ENCODE measurements at regions not wholly inside any gene's neighbourhood (a gene's known extent, or its start where the extent isn't known, plus 50 kb on each side); places are given as distances from the start of the nearest gene placed in this dataset.

GRCh38 chr18:76771192-76771799 lies 51.1 kb upstream of the ZNF236 start:
- H3K27ac ChIP-seq (ENCODE audit: low read length) = no peak overlapping the region
- H3K27me3 ChIP-seq (ENCODE audit: control insufficient read depth in 1 of 2, insufficient read depth in 2 of 2, low read length in 2 of 2) = peaks cover 0 to 1% of the 10 kb centered on the region in 2 donors
- H3K9me3 ChIP-seq (ENCODE audit: control insufficient read depth in 2 of 2, low read length in 2 of 2) = no peaks in the 10 kb centered on the region
- no peak overlapping the region for H3K4me3 ChIP-seq (ENCODE audit: low read length in 2 of 2)
- H3K9ac ChIP-seq (ENCODE audit: low read length in 2 of 2) = no peak overlapping the region
- no peaks in the 10 kb centered on the region for H3K4me1 ChIP-seq (ENCODE audit: control insufficient read depth, insufficient read depth, low read length)
- no peaks in the 10 kb centered on the region for H3K36me3 ChIP-seq (ENCODE audit: control insufficient read depth in 2 of 2, insufficient read depth in 2 of 2, low read length in 2 of 2)

- H3K4me3 ChIP-seq (ENCODE audit: low read length in 2 of 2) = no peak overlapping the region
- H3K27me3 ChIP-seq (ENCODE audit: control insufficient read depth in 1 of 2, insufficient read depth in 2 of 2, low read length in 2 of 2) = peaks cover 0 to 4% of the 10 kb centered on the region in 2 donors
- no peak overlapping the region for H3K9ac ChIP-seq (ENCODE audit: low read length in 2 of 2)
- no peaks in the 10 kb centered on the region for H3K36me3 ChIP-seq (ENCODE audit: control insufficient read depth in 2 of 2, insufficient read depth in 2 of 2, low read length in 2 of 2)
- H3K4me1 ChIP-seq (ENCODE audit: control insufficient read depth, insufficient read depth, low read length) = no peaks in the 10 kb centered on the region
- H3K9me3 ChIP-seq (ENCODE audit: control insufficient read depth in 2 of 2, low read length in 2 of 2) = no peaks in the 10 kb centered on the region
- H3K27ac ChIP-seq (ENCODE audit: low read length) = no peak overlapping the region
Measured at GRCh38 chr18:76767954-76768353, 54.4 kb upstream of the ZNF236 start.

DNA sequence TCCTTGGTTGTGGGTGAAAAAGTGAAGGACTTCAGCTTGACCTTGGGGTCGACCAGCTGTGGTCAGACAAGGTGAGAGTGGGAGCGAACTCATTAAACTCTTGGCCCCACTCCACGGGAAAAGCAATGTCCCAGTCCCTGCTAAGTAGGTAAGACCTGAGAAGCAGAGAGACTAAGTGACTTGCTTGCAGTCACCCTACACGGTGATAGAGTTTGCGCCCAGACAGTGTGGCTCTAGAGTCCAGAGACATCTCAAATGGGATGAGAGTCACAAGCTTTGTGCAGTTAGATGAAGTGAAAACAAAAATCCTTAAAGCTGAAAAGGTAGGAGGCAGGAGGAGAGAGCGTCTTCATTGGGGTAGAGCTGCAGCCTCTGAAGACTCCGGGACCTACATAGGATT lies 55.9 kb upstream of the ZNF236 start:
- H3K36me3 ChIP-seq (ENCODE audit: control insufficient read depth in 2 of 2, insufficient read depth in 2 of 2, low read length in 2 of 2) = no peaks in the 10 kb centered on the region
- no peaks in the 10 kb centered on the region for H3K9me3 ChIP-seq (ENCODE audit: control insufficient read depth in 2 of 2, low read length in 2 of 2)
- no peak overlapping the region for H3K4me3 ChIP-seq (ENCODE audit: low read length in 2 of 2)
- H3K27me3 ChIP-seq (ENCODE audit: control insufficient read depth in 1 of 2, insufficient read depth in 2 of 2, low read length in 2 of 2) = peaks cover 0 to 4% of the 10 kb centered on the region in 2 donors
- H3K27ac ChIP-seq (ENCODE audit: low read length) = no peak overlapping the region
- no peak overlapping the region for H3K9ac ChIP-seq (ENCODE audit: low read length in 2 of 2)
- H3K4me1 ChIP-seq (ENCODE audit: control insufficient read depth, insufficient read depth, low read length) = no peaks in the 10 kb centered on the region

DNA sequence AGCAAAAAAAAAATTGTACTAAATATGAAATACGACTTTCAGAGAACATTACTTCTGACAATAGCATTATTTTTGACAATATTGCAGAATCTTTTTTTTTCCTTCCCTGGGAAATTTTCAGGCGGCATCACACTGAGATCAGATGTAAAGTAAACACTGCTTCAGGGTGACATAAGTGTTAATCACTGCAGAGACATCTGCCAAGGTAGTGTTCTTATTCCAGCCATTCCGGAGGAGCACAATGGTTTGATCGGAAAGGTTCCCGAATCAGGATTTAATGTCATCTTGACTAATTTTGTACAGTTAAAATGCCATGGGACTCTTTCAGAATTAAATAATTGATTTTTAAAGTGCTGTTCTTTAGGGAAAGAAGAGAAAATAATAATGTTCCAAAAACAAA lies 56.7 kb upstream of the ZNF236 start:
- Histone ChIP-seq H3K27ac (ENCODE audit: low read length) (no peak overlapping the region), H3K9ac (ENCODE audit: low read length in 2 of 2) (no peak overlapping the region), H3K4me1 (ENCODE audit: control insufficient read depth, insufficient read depth, low read length) (no peaks in the 10 kb centered on the region), H3K9me3 (ENCODE audit: control insufficient read depth in 2 of 2, low read length in 2 of 2) (no peaks in the 10 kb centered on the region), H3K27me3 (ENCODE audit: control insufficient read depth in 1 of 2, insufficient read depth in 2 of 2, low read length in 2 of 2) (peaks cover 0 to 4% of the 10 kb centered on the region in 2 donors), H3K4me3 (ENCODE audit: low read length in 2 of 2) (no peak overlapping the region), H3K36me3 (ENCODE audit: control insufficient read depth in 2 of 2, insufficient read depth in 2 of 2, low read length in 2 of 2) (no peaks in the 10 kb centered on the region)

GRCh38 chr18:76764291-76764901 lies 58.0 kb upstream of the ZNF236 start:
- Histone ChIP-seq H3K27me3 (ENCODE audit: control insufficient read depth in 1 of 2, insufficient read depth in 2 of 2, low read length in 2 of 2) (peaks cover 0 to 4% of the 10 kb centered on the region in 2 donors), H3K9ac (ENCODE audit: low read length in 2 of 2) (no peak overlapping the region), H3K36me3 (ENCODE audit: control insufficient read depth in 2 of 2, insufficient read depth in 2 of 2, low read length in 2 of 2) (no peaks in the 10 kb centered on the region), H3K27ac (ENCODE audit: low read length) (no peak overlapping the region), H3K4me3 (ENCODE audit: low read length in 2 of 2) (no peak overlapping the region), H3K9me3 (ENCODE audit: control insufficient read depth in 2 of 2, low read length in 2 of 2) (no peaks in the 10 kb centered on the region), H3K4me1 (ENCODE audit: control insufficient read depth, insufficient read depth, low read length) (no peaks in the 10 kb centered on the region)

DNA sequence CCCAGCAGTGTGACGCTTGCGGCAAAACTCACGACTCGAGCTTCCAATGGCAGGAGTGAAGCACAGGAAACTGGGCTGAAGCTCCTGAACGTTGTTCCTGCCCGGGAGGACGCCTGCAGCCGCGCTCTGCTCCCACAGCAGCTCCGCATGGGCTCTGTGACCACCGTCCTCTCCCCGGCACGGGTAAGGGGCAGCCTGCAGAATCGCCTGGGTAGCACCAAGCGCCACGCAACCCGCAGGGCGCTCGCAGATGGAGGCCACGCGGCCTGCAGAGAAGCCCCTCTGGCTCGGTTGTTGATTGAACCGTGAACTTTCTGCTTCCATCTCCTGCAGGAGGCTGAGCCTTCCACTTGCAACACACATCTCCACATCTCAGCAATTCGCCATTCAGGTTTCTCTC lies 63.3 kb upstream of the ZNF236 start:
- peak overlapping the region; percentile 95 for H3K27ac ChIP-seq (ENCODE audit: low read length)
- peaks cover 28% of the 10 kb centered on the region for H3K4me1 ChIP-seq (ENCODE audit: control insufficient read depth, insufficient read depth, low read length)
- no peak overlapping the region for H3K9ac ChIP-seq (ENCODE audit: low read length in 2 of 2)
- no peak overlapping the region for H3K4me3 ChIP-seq (ENCODE audit: low read length in 2 of 2)
- no peaks in the 10 kb centered on the region for H3K9me3 ChIP-seq (ENCODE audit: control insufficient read depth in 2 of 2, low read length in 2 of 2)
- H3K36me3 ChIP-seq (ENCODE audit: control insufficient read depth in 2 of 2, insufficient read depth in 2 of 2, low read length in 2 of 2) = no peaks in the 10 kb centered on the region
- H3K27me3 ChIP-seq (ENCODE audit: control insufficient read depth in 1 of 2, insufficient read depth in 2 of 2, low read length in 2 of 2) = no peaks in the 10 kb centered on the region

GRCh38 chr18:76757925-76758324 lies 64.4 kb upstream of the ZNF236 start:
- Histone ChIP-seq H3K27ac (ENCODE audit: low read length) (peak overlapping the region; percentile 95), H3K9me3 (ENCODE audit: control insufficient read depth in 2 of 2, low read length in 2 of 2) (no peaks in the 10 kb centered on the region), H3K36me3 (ENCODE audit: control insufficient read depth in 2 of 2, insufficient read depth in 2 of 2, low read length in 2 of 2) (no peaks in the 10 kb centered on the region), H3K4me1 (ENCODE audit: control insufficient read depth, insufficient read depth, low read length) (peaks cover 28% of the 10 kb centered on the region), H3K27me3 (ENCODE audit: control insufficient read depth in 1 of 2, insufficient read depth in 2 of 2, low read length in 2 of 2) (no peaks in the 10 kb centered on the region), H3K9ac (ENCODE audit: low read length in 2 of 2) (peak overlapping the region; percentile 42 to 50), H3K4me3 (ENCODE audit: low read length in 2 of 2) (peak overlapping the region in 1 of 2 donors; percentile 49)

DNA sequence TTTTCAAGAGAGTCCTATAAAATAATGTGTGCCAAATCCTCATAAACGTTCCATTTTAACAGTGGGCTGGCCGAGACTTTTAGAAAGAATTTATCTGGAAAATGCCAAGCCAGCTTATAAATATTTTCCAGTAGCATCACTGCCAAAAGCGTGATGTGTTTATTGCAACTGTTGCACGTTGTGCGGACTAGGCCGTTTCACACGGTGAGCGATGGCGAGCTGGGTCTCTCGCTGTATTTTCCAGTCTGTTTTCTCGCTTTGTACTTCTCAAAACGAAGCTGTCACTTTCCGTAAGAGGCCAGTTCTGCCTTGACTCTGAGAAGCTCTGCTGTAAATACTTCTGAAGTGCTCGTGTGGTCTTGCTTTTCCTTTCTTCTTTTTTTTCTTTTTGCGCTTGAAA lies 65.0 kb upstream of the ZNF236 start:
- peak overlapping the region; percentile 42 to 50 for H3K9ac ChIP-seq (ENCODE audit: low read length in 2 of 2)
- peaks cover 28% of the 10 kb centered on the region for H3K4me1 ChIP-seq (ENCODE audit: control insufficient read depth, insufficient read depth, low read length)
- H3K36me3 ChIP-seq (ENCODE audit: control insufficient read depth in 2 of 2, insufficient read depth in 2 of 2, low read length in 2 of 2) = no peaks in the 10 kb centered on the region
- H3K9me3 ChIP-seq (ENCODE audit: control insufficient read depth in 2 of 2, low read length in 2 of 2) = no peaks in the 10 kb centered on the region
- H3K27me3 ChIP-seq (ENCODE audit: control insufficient read depth in 1 of 2, insufficient read depth in 2 of 2, low read length in 2 of 2) = no peaks in the 10 kb centered on the region
- H3K4me3 ChIP-seq (ENCODE audit: low read length in 2 of 2) = peak overlapping the region in 1 of 2 donors; percentile 49
- H3K27ac ChIP-seq (ENCODE audit: low read length) = peak overlapping the region; percentile 95

DNA sequence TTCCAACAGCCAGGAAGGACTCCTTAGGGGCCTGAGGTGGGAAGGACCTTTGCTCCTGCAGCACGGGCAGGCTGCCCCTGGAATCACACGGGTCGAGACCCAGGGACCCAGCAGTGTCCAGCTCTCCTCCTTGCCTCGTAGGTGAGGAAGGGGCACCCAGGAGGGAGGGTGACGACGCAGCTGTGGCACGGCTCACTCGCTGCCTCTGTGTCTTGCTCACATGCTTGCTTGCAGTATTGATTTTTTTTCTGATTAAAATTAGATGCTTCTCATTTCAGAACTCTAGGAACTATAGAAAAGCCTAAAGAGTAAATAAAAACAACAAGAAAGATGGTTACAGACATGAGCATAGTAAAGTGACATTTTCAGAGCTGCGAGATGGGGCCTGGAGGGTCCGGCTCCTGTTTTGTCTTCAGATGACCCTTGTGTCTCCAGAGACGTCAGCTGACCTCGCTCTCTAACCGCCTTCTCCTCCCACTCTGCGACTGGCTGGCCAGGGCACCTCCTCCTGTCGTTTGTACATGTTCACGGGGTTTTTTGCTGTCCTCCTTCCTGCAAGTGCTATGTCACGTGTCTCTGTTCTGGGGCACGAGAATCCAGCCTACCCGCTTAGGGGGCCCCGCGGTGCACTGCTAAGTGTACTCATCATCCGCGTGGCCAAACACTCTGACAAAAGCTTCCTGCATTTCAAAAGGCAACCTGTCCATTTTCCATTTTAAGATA lies 65.7 kb upstream of the ZNF236 start:
- H3K9me3 ChIP-seq (ENCODE audit: control insufficient read depth in 2 of 2, low read length in 2 of 2) = peaks cover 0 to 2% of the 10 kb centered on the region in 2 donors
- H3K4me3 ChIP-seq (ENCODE audit: low read length in 2 of 2) = peak overlapping the region; percentile 9 to 49
- peak overlapping the region; percentile 42 to 50 for H3K9ac ChIP-seq (ENCODE audit: low read length in 2 of 2)
- H3K36me3 ChIP-seq (ENCODE audit: control insufficient read depth in 2 of 2, insufficient read depth in 2 of 2, low read length in 2 of 2) = no peaks in the 10 kb centered on the region
- H3K27ac ChIP-seq (ENCODE audit: low read length) = peak overlapping the region; percentile 95
- H3K27me3 ChIP-seq (ENCODE audit: control insufficient read depth in 1 of 2, insufficient read depth in 2 of 2, low read length in 2 of 2) = no peaks in the 10 kb centered on the region
- peaks cover 28% of the 10 kb centered on the region for H3K4me1 ChIP-seq (ENCODE audit: control insufficient read depth, insufficient read depth, low read length)

DNA sequence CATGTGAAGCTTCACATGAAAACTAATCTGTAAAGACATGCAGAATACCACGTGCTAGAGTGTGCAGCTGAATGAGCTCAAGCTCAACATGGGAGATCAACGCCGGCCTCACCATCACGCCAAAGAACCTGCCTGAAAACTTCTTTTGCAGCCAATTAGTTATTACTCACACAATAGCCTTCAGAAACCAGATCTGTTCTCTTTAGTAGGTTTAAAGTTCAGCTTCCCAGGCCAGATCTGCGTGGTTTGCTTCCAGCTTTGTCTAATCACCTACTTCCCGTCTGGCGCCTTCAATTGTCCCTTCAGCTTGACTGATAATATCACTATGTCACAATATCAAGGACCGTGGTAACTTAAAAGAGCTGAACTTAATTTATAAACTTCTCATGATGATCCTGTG lies 68.0 kb upstream of the ZNF236 start:
- Histone ChIP-seq H3K36me3 (ENCODE audit: control insufficient read depth in 2 of 2, insufficient read depth in 2 of 2, low read length in 2 of 2) (no peaks in the 10 kb centered on the region), H3K4me1 (ENCODE audit: control insufficient read depth, insufficient read depth, low read length) (peaks cover 28% of the 10 kb centered on the region), H3K9ac (ENCODE audit: low read length in 2 of 2) (no peak overlapping the region), H3K4me3 (ENCODE audit: low read length in 2 of 2) (no peak overlapping the region), H3K27me3 (ENCODE audit: control insufficient read depth in 1 of 2, insufficient read depth in 2 of 2, low read length in 2 of 2) (no peaks in the 10 kb centered on the region), H3K9me3 (ENCODE audit: control insufficient read depth in 2 of 2, low read length in 2 of 2) (peaks cover 0 to 11% of the 10 kb centered on the region in 2 donors), H3K27ac (ENCODE audit: low read length) (no peak overlapping the region)

- Histone ChIP-seq H3K4me3 (ENCODE audit: low read length in 2 of 2) (no peak overlapping the region), H3K9me3 (ENCODE audit: control insufficient read depth in 2 of 2, low read length in 2 of 2) (peaks cover 0 to 11% of the 10 kb centered on the region in 2 donors), H3K4me1 (ENCODE audit: control insufficient read depth, insufficient read depth, low read length) (peaks cover 11% of the 10 kb centered on the region), H3K27me3 (ENCODE audit: control insufficient read depth in 1 of 2, insufficient read depth in 2 of 2, low read length in 2 of 2) (no peaks in the 10 kb centered on the region), H3K9ac (ENCODE audit: low read length in 2 of 2) (no peak overlapping the region), H3K36me3 (ENCODE audit: control insufficient read depth in 2 of 2, insufficient read depth in 2 of 2, low read length in 2 of 2) (no peaks in the 10 kb centered on the region), H3K27ac (ENCODE audit: low read length) (no peak overlapping the region)
Measured at GRCh38 chr18:76752400-76752799, 70.0 kb upstream of the ZNF236 start.
